ENCODE measurements at regions not wholly inside any gene's neighbourhood (a gene's known extent, or its start where the extent isn't known, plus 50 kb on each side); places are given as distances from the start of the nearest gene placed in this dataset.

GRCh38 chr7:23918286-23918685 is 208.3 kb downstream of the STK31 start:
- no peak for TF ChIP-seq CTCF (IDR thresholded peaks at IDR 0.05)
- no peak for TF ChIP-seq EP300 (IDR thresholded peaks at IDR 0.05)
- no peak for TF ChIP-seq POLR2A (IDR thresholded peaks at IDR 0.05)
- no peak for TF ChIP-seq POLR2AphosphoS5 (IDR thresholded peaks at IDR 0.05)
- H3K9me3 ChIP-seq, result peaks cover 0 to 3% (median 0%) of the 10 kb centered on the region in 4 donors
- H3K4me3 ChIP-seq, result no peak overlapping the region
- H3K27ac ChIP-seq, result peak overlapping the region in 2 of 4 donors; percentile 43 to 46
- no peaks in the 10 kb centered on the region for H3K27me3 ChIP-seq
- H3K4me1 ChIP-seq, result peaks cover 0 to 18% (median 0%) of the 10 kb centered on the region in 4 donors
- intact Hi-C loops (cut with DNase I), result no loop called here
- DNase-seq, result no peak
- no peaks in the 10 kb centered on the region for H3K36me3 ChIP-seq

DNA sequence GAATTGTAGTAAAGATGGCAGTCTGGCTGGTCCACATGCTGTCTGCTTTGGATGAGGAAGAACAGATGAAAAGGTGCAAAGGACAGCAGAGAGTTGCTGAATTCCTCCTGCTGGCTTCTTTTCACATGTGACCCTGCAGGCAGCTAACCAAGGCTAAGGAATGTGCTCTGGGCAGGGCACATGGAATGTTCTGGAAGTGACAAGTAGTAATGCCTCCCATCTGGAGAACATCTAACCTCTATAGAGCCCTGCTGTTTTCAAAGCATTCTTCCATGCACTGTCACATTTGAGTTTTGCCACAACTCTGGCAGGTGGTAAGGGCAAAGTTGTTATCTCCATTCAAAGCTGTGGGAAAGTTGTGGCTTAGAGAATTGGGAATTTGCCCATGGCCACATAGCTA is 208.8 kb downstream of the STK31 start:
- no peak for TF ChIP-seq POLR2A (IDR thresholded peaks at IDR 0.05)
- TF ChIP-seq EP300 (IDR thresholded peaks at IDR 0.05), result peak in 2 of 4 donors; percentile 13 to 83
- TF ChIP-seq POLR2AphosphoS5 (IDR thresholded peaks at IDR 0.05), result peak in 3 of 4 donors; percentile 63 to 92 (median 82)
- TF ChIP-seq CTCF (IDR thresholded peaks at IDR 0.05), result no peak
- no peak for DNase-seq
- intact Hi-C loops (cut with DNase I), result no loop called here
- peaks cover 0 to 18% (median 0%) of the 10 kb centered on the region in 4 donors for H3K4me1 ChIP-seq
- H3K27me3 ChIP-seq, result no peaks in the 10 kb centered on the region
- peaks cover 0 to 3% (median 0%) of the 10 kb centered on the region in 4 donors for H3K9me3 ChIP-seq
- no peak overlapping the region for H3K4me3 ChIP-seq
- H3K27ac ChIP-seq, result peak overlapping the region in 2 of 4 donors; percentile 43 to 48
- H3K36me3 ChIP-seq, result no peaks in the 10 kb centered on the region

GRCh38 chr7:23925088-23925487 is 215.1 kb downstream of the STK31 start:
- no peak for DNase-seq
- no peak for TF ChIP-seq EP300 (IDR thresholded peaks at IDR 0.05)
- TF ChIP-seq CTCF (IDR thresholded peaks at IDR 0.05), result no peak
- TF ChIP-seq POLR2AphosphoS5 (IDR thresholded peaks at IDR 0.05), result no peak
- no peak for TF ChIP-seq POLR2A (IDR thresholded peaks at IDR 0.05)
- Histone ChIP-seq H3K36me3 (no peaks in the 10 kb centered on the region), H3K4me1 (no peaks in the 10 kb centered on the region), H3K27me3 (no peaks in the 10 kb centered on the region), H3K9me3 (no peaks in the 10 kb centered on the region), H3K4me3 (no peak overlapping the region), H3K27ac (no peak overlapping the region)
- intact Hi-C loops (cut with DNase I), result no loop called here
- WGBS, 2 donors, result 84 to 88% methylated on average over 5 of the region's 5 CpGs

- no peak for DNase-seq
- Histone ChIP-seq H3K27ac (no peak overlapping the region), H3K9me3 (no peaks in the 10 kb centered on the region), H3K27me3 (no peaks in the 10 kb centered on the region), H3K4me1 (no peaks in the 10 kb centered on the region), H3K36me3 (no peaks in the 10 kb centered on the region), H3K4me3 (no peak overlapping the region)
- intact Hi-C loops (cut with DNase I), result no loop called here
- 95% methylated on average over 5 of the region's 5 CpGs for WGBS, 2 donors
- TF ChIP-seq POLR2A (IDR thresholded peaks at IDR 0.05) (no peak), CTCF (IDR thresholded peaks at IDR 0.05) (no peak), EP300 (IDR thresholded peaks at IDR 0.05) (no peak), POLR2AphosphoS5 (IDR thresholded peaks at IDR 0.05) (no peak)
These were observed 217.8 kb downstream of the STK31 start for GRCh38 chr7:23927709-23928417.

- DNase-seq, result no peak
- no peak for TF ChIP-seq POLR2A (IDR thresholded peaks at IDR 0.05)
- no peak for TF ChIP-seq CTCF (IDR thresholded peaks at IDR 0.05)
- no peak for TF ChIP-seq EP300 (IDR thresholded peaks at IDR 0.05)
- Histone ChIP-seq H3K27me3 (no peaks in the 10 kb centered on the region), H3K4me3 (no peak overlapping the region), H3K4me1 (no peaks in the 10 kb centered on the region), H3K9me3 (no peaks in the 10 kb centered on the region), H3K36me3 (no peaks in the 10 kb centered on the region), H3K27ac (no peak overlapping the region)
- 79 to 84% methylated on average over 3 of the region's 3 CpGs for WGBS, 2 donors
- intact Hi-C loops (cut with DNase I), result no loop called here
These were observed 218.4 kb downstream of the STK31 start for GRCh38 chr7:23928418-23928775.

Measured in sigmoid colon (tissue), 6 donors.